ENCODE measurements at regions not wholly inside any gene's neighbourhood (a gene's known extent, or its start where the extent isn't known, plus 50 kb on each side); places are given as distances from the start of the nearest gene placed in this dataset.

DNA sequence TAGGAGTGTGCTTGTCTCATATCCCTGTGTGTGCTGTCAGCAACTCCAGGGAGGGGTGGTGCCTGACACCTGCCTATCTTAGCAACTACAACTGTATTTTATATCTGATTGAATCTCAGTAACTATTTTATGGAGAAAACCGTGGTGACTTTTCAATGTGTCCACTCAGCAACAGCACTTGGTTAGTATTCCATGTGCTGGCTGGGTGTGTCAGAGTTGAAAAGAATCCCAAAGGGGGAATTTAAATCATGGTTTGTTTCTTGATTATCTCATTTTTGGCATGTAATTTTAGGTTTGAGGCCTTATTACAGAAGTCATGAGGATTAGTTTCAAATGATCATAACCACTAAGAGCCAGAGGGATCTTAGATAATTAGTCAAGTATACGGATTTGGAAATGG lies 425.7 kb upstream of the FZD8 start:
- TF ChIP-seq, protein P1, sequence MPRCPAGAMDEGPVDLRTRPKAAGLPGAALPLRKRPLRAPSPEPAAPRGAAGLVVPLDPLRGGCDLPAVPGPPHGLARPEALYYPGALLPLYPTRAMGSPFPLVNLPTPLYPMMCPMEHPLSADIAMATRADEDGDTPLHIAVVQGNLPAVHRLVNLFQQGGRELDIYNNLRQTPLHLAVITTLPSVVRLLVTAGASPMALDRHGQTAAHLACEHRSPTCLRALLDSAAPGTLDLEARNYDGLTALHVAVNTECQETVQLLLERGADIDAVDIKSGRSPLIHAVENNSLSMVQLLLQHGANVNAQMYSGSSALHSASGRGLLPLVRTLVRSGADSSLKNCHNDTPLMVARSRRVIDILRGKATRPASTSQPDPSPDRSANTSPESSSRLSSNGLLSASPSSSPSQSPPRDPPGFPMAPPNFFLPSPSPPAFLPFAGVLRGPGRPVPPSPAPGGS (IDR thresholded peaks at IDR 0.05; ENCODE audit: borderline replicate concordance, insufficient read depth, low read depth, low read length, poor library complexity, severe bottlenecking): no peak
- no peak for TF ChIP-seq DPF2 (IDR thresholded peaks at IDR 0.05)
- TF ChIP-seq ZNF274 (IDR thresholded peaks at IDR 0.05; ENCODE audit: insufficient read depth, insufficient read length): no peak
- TF ChIP-seq JUNB (IDR thresholded peaks at IDR 0.05): no peak
- TF ChIP-seq, protein P2, sequence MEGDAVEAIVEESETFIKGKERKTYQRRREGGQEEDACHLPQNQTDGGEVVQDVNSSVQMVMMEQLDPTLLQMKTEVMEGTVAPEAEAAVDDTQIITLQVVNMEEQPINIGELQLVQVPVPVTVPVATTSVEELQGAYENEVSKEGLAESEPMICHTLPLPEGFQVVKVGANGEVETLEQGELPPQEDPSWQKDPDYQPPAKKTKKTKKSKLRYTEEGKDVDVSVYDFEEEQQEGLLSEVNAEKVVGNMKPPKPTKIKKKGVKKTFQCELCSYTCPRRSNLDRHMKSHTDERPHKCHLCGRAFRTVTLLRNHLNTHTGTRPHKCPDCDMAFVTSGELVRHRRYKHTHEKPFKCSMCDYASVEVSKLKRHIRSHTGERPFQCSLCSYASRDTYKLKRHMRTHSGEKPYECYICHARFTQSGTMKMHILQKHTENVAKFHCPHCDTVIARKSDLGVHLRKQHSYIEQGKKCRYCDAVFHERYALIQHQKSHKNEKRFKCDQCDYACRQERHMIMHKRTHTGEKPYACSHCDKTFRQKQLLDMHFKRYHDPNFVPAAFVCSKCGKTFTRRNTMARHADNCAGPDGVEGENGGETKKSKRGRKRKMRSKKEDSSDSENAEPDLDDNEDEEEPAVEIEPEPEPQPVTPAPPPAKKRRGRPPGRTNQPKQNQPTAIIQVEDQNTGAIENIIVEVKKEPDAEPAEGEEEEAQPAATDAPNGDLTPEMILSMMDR (IDR thresholded peaks at IDR 0.05 in 2 of 3, conservative IDR thresholded peaks at IDR 0.05 in 1 of 3; ENCODE audit: control insufficient read depth in 2 of 3, extremely low read depth in 1 of 3, insufficient read depth in 1 of 3, low read depth in 3 of 3, low read length in 3 of 3): no peak
- no peak for TF ChIP-seq NFYA (IDR thresholded peaks at IDR 0.05; ENCODE audit: borderline replicate concordance, low read depth, low read length)
- no peak for TF ChIP-seq CBX5 (IDR thresholded peaks at IDR 0.05; ENCODE audit: low read depth)
